GM19438 (cell line): ENCODE measurements at regions not wholly inside any gene's neighbourhood (a gene's known extent, or its start where the extent isn't known, plus 50 kb on each side); places are given as distances from the start of the nearest gene placed in this dataset.

Source experiments
- ATAC-seq: cut with Tn5 transposase; IDR thresholded peaks from one replicate; pipeline ENCODE4 v1.9.1; 2021; ENCODE audit warnings: low read depth; ENCODE audit not compliant: unreplicated experiment

DNA sequence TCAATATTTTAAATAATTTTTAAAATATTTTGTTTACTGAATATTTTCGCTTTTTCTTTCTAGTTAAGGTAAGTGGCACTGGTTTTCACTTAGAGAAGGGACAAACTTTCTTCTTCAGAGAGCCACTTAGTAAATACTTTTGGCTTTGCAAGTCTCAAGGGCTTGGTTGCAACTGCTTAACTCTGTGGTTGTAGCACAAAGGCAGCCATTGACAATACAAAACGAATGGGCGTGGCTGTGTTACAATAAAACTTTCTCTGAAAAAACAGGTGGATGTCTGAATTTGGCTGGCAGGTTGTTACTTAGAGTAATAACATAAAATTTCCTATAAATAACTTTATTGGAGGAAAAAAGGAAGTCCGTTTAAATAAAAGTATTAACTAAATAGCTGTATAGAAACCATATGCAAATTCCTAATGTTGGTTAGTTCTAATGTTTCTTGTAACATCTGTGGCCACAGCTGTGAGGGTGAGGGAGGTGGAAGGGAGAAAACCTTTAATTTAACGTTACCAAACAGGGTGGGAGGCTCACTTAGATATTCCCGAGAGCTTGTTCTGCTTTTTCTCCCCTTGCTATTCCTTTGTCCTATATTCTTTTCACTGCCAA lies 62.4 kb upstream of the TNP1 start:
- no peak for ATAC-seq

- no peak for ATAC-seq
These were observed 61.1 kb upstream of the TNP1 start for GRCh38 chr2:216920937-216921456.

- ATAC-seq, result no peak
These were observed 60.4 kb upstream of the TNP1 start for GRCh38 chr2:216920143-216920876.

- no peak for ATAC-seq
These were observed 58.3 kb upstream of the TNP1 start for GRCh38 chr2:216918088-216918680.

- ATAC-seq, result no peak
These were observed 57.2 kb upstream of the TNP1 start for GRCh38 chr2:216916956-216917650.

DNA sequence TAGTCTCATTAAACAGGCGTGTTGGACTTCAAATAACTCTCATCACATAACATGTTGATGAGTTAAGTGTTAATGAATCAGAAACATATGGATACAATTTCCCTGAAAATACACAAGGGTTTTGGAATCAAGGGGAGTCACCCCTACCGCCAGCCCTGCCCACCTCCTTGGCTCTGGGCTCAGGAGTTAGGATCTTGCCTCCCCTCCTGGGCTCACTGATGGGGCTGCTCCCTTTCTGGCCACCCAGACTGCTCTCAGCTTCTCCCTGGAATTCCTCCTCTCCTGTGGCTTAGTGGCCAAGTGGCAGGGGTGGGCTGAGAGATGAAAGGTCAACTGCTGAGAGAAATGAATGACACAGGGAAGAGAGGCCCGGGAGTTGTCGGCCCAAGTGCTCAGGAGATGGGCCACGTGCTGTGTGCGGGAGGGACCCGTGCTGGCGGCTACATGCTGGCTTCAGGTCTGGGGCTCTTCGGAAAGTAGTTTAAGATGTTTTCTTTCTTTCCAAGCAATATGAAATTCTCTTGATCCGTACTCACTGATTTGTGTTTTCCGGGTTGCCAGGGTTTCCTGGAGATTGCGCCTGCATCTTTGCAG lies 55.8 kb upstream of the TNP1 start:
- no peak for ATAC-seq

DNA sequence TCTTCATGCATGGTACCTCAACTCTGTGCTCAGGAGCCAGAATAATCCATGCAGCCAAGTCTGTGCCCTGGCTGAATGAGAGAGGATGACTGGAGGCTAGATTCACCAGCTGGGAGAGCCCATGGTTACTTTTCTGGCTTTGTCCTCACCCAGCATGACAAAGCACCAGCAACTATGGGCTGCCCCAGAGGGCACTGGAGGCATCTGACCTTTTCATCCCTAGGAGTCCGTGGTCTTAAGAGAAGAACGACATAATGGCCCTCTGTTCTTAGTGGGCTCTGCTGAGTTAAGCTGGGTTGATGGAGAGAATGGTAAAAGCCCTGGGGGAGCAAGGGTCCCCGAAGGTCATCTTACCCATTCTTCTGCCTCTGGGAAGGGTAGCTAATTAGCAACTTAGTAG lies 54.6 kb upstream of the TNP1 start:
- ATAC-seq, result no peak

DNA sequence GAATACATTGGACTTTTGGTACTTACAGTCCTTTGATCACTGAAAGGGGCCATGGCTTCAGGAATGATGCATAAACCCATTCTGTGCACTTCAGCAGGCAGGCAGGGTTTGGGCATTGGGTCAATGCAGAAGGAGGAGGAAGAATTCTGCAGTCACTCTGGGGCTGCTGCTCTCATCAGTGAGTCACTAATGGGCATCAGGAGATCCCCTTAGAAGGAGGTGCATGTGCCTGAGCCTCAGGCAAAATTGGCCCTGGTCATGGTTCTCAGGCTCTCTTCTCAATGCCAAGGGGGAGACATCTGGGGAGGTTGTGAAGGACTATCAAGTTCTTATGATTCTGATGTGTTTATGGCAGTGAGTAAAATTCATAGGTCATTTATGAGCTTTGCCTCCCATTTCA lies 52.0 kb upstream of the TNP1 start:
- no peak for ATAC-seq

DNA sequence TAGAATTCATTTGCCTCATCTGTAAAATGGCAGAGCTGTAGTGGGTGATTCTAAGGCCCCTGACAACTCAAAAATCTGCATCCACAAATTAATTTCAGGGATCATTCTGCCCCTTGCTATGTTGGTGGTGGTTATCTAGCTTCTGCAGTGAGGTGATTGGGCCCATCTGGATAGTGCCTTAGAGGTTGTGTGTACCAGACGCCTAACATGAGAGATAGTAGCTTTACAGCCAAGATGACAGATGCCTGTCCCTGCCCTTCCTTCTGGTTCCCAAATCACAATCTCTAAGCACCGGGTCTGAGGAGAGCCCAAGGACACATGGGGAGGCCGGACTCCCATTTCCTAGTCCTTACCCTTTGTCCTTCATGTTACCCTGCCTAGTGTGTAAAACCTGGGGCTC lies 51.1 kb upstream of the TNP1 start:
- no peak for ATAC-seq

- ATAC-seq, result no peak
These were observed 49.8 kb upstream of the TNP1 start for GRCh38 chr2:216909541-216910210.
